ENCODE measurements at regions not wholly inside any gene's neighbourhood (a gene's known extent, or its start where the extent isn't known, plus 50 kb on each side); places are given as distances from the start of the nearest gene placed in this dataset.

- Histone ChIP-seq H3K4me3 (ENCODE audit: low read length) (peak overlapping the region; percentile 28), H3F3A (ENCODE audit: insufficient read depth, low read length, poor library complexity, severe bottlenecking) (peaks cover 16% of the 10 kb centered on the region), H3K4me2 (ENCODE audit: low read length) (peak overlapping the region; percentile 22), H3K27me3 (ENCODE audit: insufficient read depth, low read depth, low read length) (no peaks in the 10 kb centered on the region), H3K9ac (ENCODE audit: low read length) (peak overlapping the region; percentile 41), H3K27ac (ENCODE audit: low read length) (peak overlapping the region; percentile 65), H3K9me2 (ENCODE audit: insufficient read depth, low read length) (no peaks in the 10 kb centered on the region), H2AFZ (ENCODE audit: low read depth, low read length) (no peak overlapping the region), H3K79me2 (replicated peaks; ENCODE audit: insufficient read depth, low read length) (peaks cover 5% of the 10 kb centered on the region), H4K20me1 (ENCODE audit: insufficient read depth) (no peaks in the 10 kb centered on the region), H3K36me3 (ENCODE audit: insufficient read depth, low read length) (no peaks in the 10 kb centered on the region), H3K9me3 (ENCODE audit: low read length) (no peaks in the 10 kb centered on the region)
- no peak for TF ChIP-seq EZH2 (IDR thresholded peaks at IDR 0.05; ENCODE audit: borderline replicate concordance, insufficient read depth, low read length, poor library complexity, severe bottlenecking)
- no peak for TF ChIP-seq REST (IDR thresholded peaks at IDR 0.05; ENCODE audit: borderline replicate concordance)
- TF ChIP-seq, protein P1, sequence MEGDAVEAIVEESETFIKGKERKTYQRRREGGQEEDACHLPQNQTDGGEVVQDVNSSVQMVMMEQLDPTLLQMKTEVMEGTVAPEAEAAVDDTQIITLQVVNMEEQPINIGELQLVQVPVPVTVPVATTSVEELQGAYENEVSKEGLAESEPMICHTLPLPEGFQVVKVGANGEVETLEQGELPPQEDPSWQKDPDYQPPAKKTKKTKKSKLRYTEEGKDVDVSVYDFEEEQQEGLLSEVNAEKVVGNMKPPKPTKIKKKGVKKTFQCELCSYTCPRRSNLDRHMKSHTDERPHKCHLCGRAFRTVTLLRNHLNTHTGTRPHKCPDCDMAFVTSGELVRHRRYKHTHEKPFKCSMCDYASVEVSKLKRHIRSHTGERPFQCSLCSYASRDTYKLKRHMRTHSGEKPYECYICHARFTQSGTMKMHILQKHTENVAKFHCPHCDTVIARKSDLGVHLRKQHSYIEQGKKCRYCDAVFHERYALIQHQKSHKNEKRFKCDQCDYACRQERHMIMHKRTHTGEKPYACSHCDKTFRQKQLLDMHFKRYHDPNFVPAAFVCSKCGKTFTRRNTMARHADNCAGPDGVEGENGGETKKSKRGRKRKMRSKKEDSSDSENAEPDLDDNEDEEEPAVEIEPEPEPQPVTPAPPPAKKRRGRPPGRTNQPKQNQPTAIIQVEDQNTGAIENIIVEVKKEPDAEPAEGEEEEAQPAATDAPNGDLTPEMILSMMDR (IDR thresholded peaks at IDR 0.05; ENCODE audit: poor library complexity, severe bottlenecking) = no peak
- TF ChIP-seq POLR2AphosphoS5 (IDR thresholded peaks at IDR 0.05) = peak; percentile 41
- no peak for TF ChIP-seq MXI1 (conservative IDR thresholded peaks at IDR 0.05; ENCODE audit: poor library complexity, severe bottlenecking)
- no peak for TF ChIP-seq TAF1 (IDR thresholded peaks at IDR 0.05; ENCODE audit: low read depth)
- peak; percentile 64 for TF ChIP-seq EP300 (conservative IDR thresholded peaks at IDR 0.05; ENCODE audit: poor library complexity, severe bottlenecking)
- TF ChIP-seq SMC3 (conservative IDR thresholded peaks at IDR 0.05; ENCODE audit: poor library complexity) = no peak
- TF ChIP-seq RAD21 (conservative IDR thresholded peaks at IDR 0.05) = no peak
These were observed 378.7 kb downstream of the LIG4 start for GRCh38 chr13:107836685-107837084.

- H3K4me3 ChIP-seq (ENCODE audit: low read length) = peak overlapping the region; percentile 52
- no peaks in the 10 kb centered on the region for H3K9me2 ChIP-seq (ENCODE audit: insufficient read depth, low read length)
- no peaks in the 10 kb centered on the region for H4K20me1 ChIP-seq (ENCODE audit: insufficient read depth)
- peak overlapping the region; percentile 51 for H3K9ac ChIP-seq (ENCODE audit: low read length)
- H3K36me3 ChIP-seq (ENCODE audit: insufficient read depth, low read length) = no peaks in the 10 kb centered on the region
- no peaks in the 10 kb centered on the region for H3K9me3 ChIP-seq (ENCODE audit: low read length)
- H3K27me3 ChIP-seq (ENCODE audit: insufficient read depth, low read depth, low read length) = no peaks in the 10 kb centered on the region
- H3K4me2 ChIP-seq (ENCODE audit: low read length) = peak overlapping the region; percentile 66
- TF ChIP-seq EZH2 (IDR thresholded peaks at IDR 0.05; ENCODE audit: borderline replicate concordance, insufficient read depth, low read length, poor library complexity, severe bottlenecking) (no peak), TAF1 (IDR thresholded peaks at IDR 0.05; ENCODE audit: low read depth) (no peak), SMC3 (conservative IDR thresholded peaks at IDR 0.05; ENCODE audit: poor library complexity) (no peak), RAD21 (conservative IDR thresholded peaks at IDR 0.05) (no peak), POLR2AphosphoS5 (IDR thresholded peaks at IDR 0.05) (no peak), REST (IDR thresholded peaks at IDR 0.05; ENCODE audit: borderline replicate concordance) (no peak), MXI1 (conservative IDR thresholded peaks at IDR 0.05; ENCODE audit: poor library complexity, severe bottlenecking) (no peak), EP300 (conservative IDR thresholded peaks at IDR 0.05; ENCODE audit: poor library complexity, severe bottlenecking) (no peak)
- TF ChIP-seq, protein P1 (IDR thresholded peaks at IDR 0.05; ENCODE audit: poor library complexity, severe bottlenecking) = no peak
- peaks cover 16% of the 10 kb centered on the region for H3F3A ChIP-seq (ENCODE audit: insufficient read depth, low read length, poor library complexity, severe bottlenecking)
- no peak overlapping the region for H2AFZ ChIP-seq (ENCODE audit: low read depth, low read length)
- H3K27ac ChIP-seq (ENCODE audit: low read length) = peak overlapping the region; percentile 86
- peaks cover 5% of the 10 kb centered on the region for H3K79me2 ChIP-seq (replicated peaks; ENCODE audit: insufficient read depth, low read length)
These were observed 379.9 kb downstream of the LIG4 start for GRCh38 chr13:107835339-107836018.

Measured in neural cell (in vitro differentiated cells).